ENCODE measurements at regions not wholly inside any gene's neighbourhood (a gene's known extent, or its start where the extent isn't known, plus 50 kb on each side); places are given as distances from the start of the nearest gene placed in this dataset.

GRCh38 chr20:60764328-60764727 lies 487.7 kb upstream of the CDH4 start:
- no peak for TF ChIP-seq POLR2A (IDR thresholded peaks at IDR 0.05)
- TF ChIP-seq CTCF (IDR thresholded peaks at IDR 0.05) = no peak

Measured in uterus (tissue), 2 donors.